ENCODE measurements at regions not wholly inside any gene's neighbourhood (a gene's known extent, or its start where the extent isn't known, plus 50 kb on each side); places are given as distances from the start of the nearest gene placed in this dataset.

DNA sequence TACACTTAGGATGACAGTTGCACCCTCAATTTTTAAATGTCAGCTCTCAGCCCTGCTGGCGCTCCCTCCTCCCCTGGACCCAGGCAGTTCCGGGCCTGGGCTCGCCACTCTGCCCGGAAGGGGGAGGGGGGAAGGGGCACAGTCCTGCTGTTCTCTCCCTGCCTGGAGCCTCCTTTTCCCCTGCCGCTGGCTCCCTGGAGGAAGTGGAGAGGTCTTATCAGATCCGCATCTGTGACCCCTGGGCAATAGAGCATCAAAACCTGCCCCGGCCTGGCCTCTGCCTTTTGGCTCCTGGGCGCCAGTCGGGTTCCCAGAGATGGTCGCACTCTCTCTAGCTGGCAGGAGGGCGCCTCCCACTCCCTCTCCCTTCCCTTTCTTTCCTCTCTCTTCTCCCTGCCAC, 149.3 kb downstream of the IRF8 start:
- H3K79me2 ChIP-seq (ENCODE audit: insufficient read depth, low read length), result no peaks in the 10 kb centered on the region
- intact Hi-C loops (cut with micrococcal nuclease), result no loop called here
- H2AFZ ChIP-seq (ENCODE audit: low read depth, low read length, poor library complexity, severe bottlenecking), result no peak overlapping the region
- ATAC-seq, result no peak
- peaks cover 24% of the 10 kb centered on the region for H3K27me3 ChIP-seq (ENCODE audit: insufficient read depth, low read length)
- H3K4me3 ChIP-seq (replicated peaks in 1 of 2; ENCODE audit: low read depth in 1 of 2, low read length in 2 of 2), result no peak overlapping the region
- no peaks in the 10 kb centered on the region for H3K9me3 ChIP-seq (ENCODE audit: control insufficient read depth in 1 of 2, insufficient read depth in 1 of 2, low read depth in 1 of 2, low read length in 2 of 2)
- POLR2A ChIA-PET, result no interaction called here
- H3K36me3 ChIP-seq (ENCODE audit: control insufficient read depth in 1 of 2, insufficient read depth in 2 of 2, low read length in 2 of 2), result no peaks in the 10 kb centered on the region
- H3K9me2 ChIP-seq (ENCODE audit: insufficient read depth), result no peaks in the 10 kb centered on the region
- H3K4me1 ChIP-seq (ENCODE audit: control insufficient read depth in 1 of 2, insufficient read depth in 2 of 2, low read length in 2 of 2), result peaks cover 0 to 3% of the 10 kb centered on the region in 2 experiments; a peak in 1 of 4 replicates
- CTCF ChIA-PET, result interaction anchor here (0.8 to 2.7 kb wide), 9 partner anchors 9 to 469 kb away, joined by 3 to 15 read pairs (median 4); no protein-coding TSS in a partner anchor
- TF ChIP-seq RAD21 (IDR thresholded peaks at IDR 0.05; ENCODE audit: low read depth) (no peak), EGR1 (IDR thresholded peaks at IDR 0.05; ENCODE audit: low read depth) (no peak), YY1 (IDR thresholded peaks at IDR 0.05; ENCODE audit: extremely low read depth, insufficient replicate concordance, low read depth, low read length) (no peak), ZNF274 (IDR thresholded peaks at IDR 0.05; ENCODE audit: low read depth, low read length) (no peak), TCF7L2 (IDR thresholded peaks at IDR 0.05; ENCODE audit: borderline replicate concordance, extremely low read depth, insufficient read depth, insufficient read length) (no peak), CBX3 (IDR thresholded peaks at IDR 0.05; ENCODE audit: low read depth) (no peak), ZFX (IDR thresholded peaks at IDR 0.05) (no peak), EZH2phosphoT487 (IDR thresholded peaks at IDR 0.05; ENCODE audit: borderline replicate concordance) (no peak), CEBPB (IDR thresholded peaks at IDR 0.05; ENCODE audit: low read depth) (no peak), POLR2A (IDR thresholded peaks at IDR 0.05; ENCODE audit: borderline replicate concordance, extremely low read depth, insufficient read depth, insufficient read length) (no peak), FOSL1 (IDR thresholded peaks at IDR 0.05; ENCODE audit: low read depth) (no peak)
- TF ChIP-seq, protein P1, sequence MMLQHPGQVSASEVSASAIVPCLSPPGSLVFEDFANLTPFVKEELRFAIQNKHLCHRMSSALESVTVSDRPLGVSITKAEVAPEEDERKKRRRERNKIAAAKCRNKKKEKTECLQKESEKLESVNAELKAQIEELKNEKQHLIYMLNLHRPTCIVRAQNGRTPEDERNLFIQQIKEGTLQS (IDR thresholded peaks at IDR 0.05), result no peak
- TF ChIP-seq, protein P2, sequence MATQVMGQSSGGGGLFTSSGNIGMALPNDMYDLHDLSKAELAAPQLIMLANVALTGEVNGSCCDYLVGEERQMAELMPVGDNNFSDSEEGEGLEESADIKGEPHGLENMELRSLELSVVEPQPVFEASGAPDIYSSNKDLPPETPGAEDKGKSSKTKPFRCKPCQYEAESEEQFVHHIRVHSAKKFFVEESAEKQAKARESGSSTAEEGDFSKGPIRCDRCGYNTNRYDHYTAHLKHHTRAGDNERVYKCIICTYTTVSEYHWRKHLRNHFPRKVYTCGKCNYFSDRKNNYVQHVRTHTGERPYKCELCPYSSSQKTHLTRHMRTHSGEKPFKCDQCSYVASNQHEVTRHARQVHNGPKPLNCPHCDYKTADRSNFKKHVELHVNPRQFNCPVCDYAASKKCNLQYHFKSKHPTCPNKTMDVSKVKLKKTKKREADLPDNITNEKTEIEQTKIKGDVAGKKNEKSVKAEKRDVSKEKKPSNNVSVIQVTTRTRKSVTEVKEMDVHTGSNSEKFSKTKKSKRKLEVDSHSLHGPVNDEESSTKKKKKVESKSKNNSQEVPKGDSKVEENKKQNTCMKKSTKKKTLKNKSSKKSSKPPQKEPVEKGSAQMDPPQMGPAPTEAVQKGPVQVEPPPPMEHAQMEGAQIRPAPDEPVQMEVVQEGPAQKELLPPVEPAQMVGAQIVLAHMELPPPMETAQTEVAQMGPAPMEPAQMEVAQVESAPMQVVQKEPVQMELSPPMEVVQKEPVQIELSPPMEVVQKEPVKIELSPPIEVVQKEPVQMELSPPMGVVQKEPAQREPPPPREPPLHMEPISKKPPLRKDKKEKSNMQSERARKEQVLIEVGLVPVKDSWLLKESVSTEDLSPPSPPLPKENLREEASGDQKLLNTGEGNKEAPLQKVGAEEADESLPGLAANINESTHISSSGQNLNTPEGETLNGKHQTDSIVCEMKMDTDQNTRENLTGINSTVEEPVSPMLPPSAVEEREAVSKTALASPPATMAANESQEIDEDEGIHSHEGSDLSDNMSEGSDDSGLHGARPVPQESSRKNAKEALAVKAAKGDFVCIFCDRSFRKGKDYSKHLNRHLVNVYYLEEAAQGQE (IDR thresholded peaks at IDR 0.05; ENCODE audit: low read depth), result no peak
- TF ChIP-seq, protein P3, sequence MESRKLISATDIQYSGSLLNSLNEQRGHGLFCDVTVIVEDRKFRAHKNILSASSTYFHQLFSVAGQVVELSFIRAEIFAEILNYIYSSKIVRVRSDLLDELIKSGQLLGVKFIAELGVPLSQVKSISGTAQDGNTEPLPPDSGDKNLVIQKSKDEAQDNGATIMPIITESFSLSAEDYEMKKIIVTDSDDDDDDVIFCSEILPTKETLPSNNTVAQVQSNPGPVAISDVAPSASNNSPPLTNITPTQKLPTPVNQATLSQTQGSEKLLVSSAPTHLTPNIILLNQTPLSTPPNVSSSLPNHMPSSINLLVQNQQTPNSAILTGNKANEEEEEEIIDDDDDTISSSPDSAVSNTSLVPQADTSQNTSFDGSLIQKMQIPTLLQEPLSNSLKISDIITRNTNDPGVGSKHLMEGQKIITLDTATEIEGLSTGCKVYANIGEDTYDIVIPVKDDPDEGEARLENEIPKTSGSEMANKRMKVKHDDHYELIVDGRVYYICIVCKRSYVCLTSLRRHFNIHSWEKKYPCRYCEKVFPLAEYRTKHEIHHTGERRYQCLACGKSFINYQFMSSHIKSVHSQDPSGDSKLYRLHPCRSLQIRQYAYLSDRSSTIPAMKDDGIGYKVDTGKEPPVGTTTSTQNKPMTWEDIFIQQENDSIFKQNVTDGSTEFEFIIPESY (IDR thresholded peaks at IDR 0.05; ENCODE audit: extremely low read depth, insufficient replicate concordance, low read length), result no peak
- TF ChIP-seq, protein P4, sequence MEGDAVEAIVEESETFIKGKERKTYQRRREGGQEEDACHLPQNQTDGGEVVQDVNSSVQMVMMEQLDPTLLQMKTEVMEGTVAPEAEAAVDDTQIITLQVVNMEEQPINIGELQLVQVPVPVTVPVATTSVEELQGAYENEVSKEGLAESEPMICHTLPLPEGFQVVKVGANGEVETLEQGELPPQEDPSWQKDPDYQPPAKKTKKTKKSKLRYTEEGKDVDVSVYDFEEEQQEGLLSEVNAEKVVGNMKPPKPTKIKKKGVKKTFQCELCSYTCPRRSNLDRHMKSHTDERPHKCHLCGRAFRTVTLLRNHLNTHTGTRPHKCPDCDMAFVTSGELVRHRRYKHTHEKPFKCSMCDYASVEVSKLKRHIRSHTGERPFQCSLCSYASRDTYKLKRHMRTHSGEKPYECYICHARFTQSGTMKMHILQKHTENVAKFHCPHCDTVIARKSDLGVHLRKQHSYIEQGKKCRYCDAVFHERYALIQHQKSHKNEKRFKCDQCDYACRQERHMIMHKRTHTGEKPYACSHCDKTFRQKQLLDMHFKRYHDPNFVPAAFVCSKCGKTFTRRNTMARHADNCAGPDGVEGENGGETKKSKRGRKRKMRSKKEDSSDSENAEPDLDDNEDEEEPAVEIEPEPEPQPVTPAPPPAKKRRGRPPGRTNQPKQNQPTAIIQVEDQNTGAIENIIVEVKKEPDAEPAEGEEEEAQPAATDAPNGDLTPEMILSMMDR (IDR thresholded peaks at IDR 0.05 in 2 of 3, conservative IDR thresholded peaks at IDR 0.05 in 1 of 3; ENCODE audit: borderline replicate concordance in 1 of 3, insufficient read depth in 1 of 3, low read depth in 2 of 3, low read length in 2 of 3), result no peak
- no peak for DNase-seq (ENCODE audit: low read depth, low spot score)
- no peak overlapping the region for H3K27ac ChIP-seq (ENCODE audit: low read depth, low read length)
- no peaks in the 10 kb centered on the region for H4K20me1 ChIP-seq (ENCODE audit: insufficient read depth)
- BruUV-seq (replicated peaks), result no TSS peak
- RAD21 ChIA-PET (ENCODE audit: low non-redundant PET in 1 of 2, low total read pairs in 2 of 2, uncharacterized antibody in 2 of 2, unreplicated experiment in 2 of 2), result interaction anchor here in 1 of 2 experiments (1.9 kb wide), 1 partner anchor 227 kb away, joined by 4 read pairs; no protein-coding TSS in a partner anchor
- no peak overlapping the region for H3K4me2 ChIP-seq (ENCODE audit: low read length)
- H3K9ac ChIP-seq (ENCODE audit: low read length), result no peak overlapping the region
